Loucy (cell line): ENCODE measurements at regions not wholly inside any gene's neighbourhood (a gene's known extent, or its start where the extent isn't known, plus 50 kb on each side); places are given as distances from the start of the nearest gene placed in this dataset.

Experiments used
- H2AFZ ChIP-seq: fragments of 200-600 bp; sonication (generic); 2 replicates; pipeline ENCODE4 v1.6.0; 2016; ENCODE audit warnings: antibody characterized with exemption, mild to moderate bottlenecking, low read length, moderate library complexity
- H3F3A ChIP-seq: fragments of 200-600 bp; 2 replicates; pipeline ENCODE4 v1.6.0; 2016; ENCODE audit warnings: antibody characterized with exemption, low read depth, mild to moderate bottlenecking
- H3K27me3 ChIP-seq: fragments of 200-600 bp; sonication (generic); 2 replicates; pipeline ENCODE4 v1.6.1; 2014; ENCODE audit warnings: low read length, mild to moderate bottlenecking; ENCODE audit not compliant: insufficient read depth, poor library complexity, severe bottlenecking
- H3K36me3 ChIP-seq: fragments of 200-600 bp; sonication (generic); 2 replicates; pipeline ENCODE4 v1.6.1; 2016; ENCODE audit warnings: low read length; ENCODE audit not compliant: insufficient read depth
- H3K4me1 ChIP-seq: fragments of 200-600 bp; sonication (generic); 2 replicates; pipeline ENCODE4 v1.5.1; 2014; ENCODE audit warnings: low read length, mild to moderate bottlenecking; ENCODE audit not compliant: insufficient read depth, poor library complexity, severe bottlenecking
- H3K4me2 ChIP-seq: fragments of 200-600 bp; sonication (generic); 2 replicates; pipeline ENCODE4 v1.6.0; 2014; ENCODE audit warnings: antibody characterized with exemption, low read length, low read depth, mild to moderate bottlenecking; ENCODE audit not compliant: poor library complexity, severe bottlenecking
- H3K4me3 ChIP-seq: fragments of 200-600 bp; sonication (generic); 2 replicates; pipeline ENCODE4 v1.5.1; 2014; ENCODE audit warnings: low read length, mild to moderate bottlenecking, mixed read lengths; ENCODE audit not compliant: poor library complexity, severe bottlenecking
- H3K79me2 ChIP-seq: fragments of 200-600 bp; sonication (generic); 2 replicates; pipeline ENCODE4 v1.6.1; 2014; ENCODE audit warnings: low read length; ENCODE audit not compliant: insufficient read depth
- H3K9ac ChIP-seq: fragments of 200-600 bp; sonication (generic); 2 replicates; pipeline ENCODE4 v1.6.0; 2014; ENCODE audit warnings: mild to moderate bottlenecking, low read depth, low read length, moderate library complexity; ENCODE audit not compliant: poor library complexity, severe bottlenecking
- H3K9me2 ChIP-seq: fragments of 200-600 bp; sonication (generic); replicated peaks from 2 replicates; pipeline ENCODE4 v1.6.1; 2016; ENCODE audit warnings: low read depth, low read length, mixed read lengths
- H3K9me3 ChIP-seq: fragments of 200-600 bp; sonication (generic); 2 replicates; pipeline ENCODE4 v1.6.1; 2014; ENCODE audit warnings: mild to moderate bottlenecking, antibody characterized with exemption, low read length, low read depth; ENCODE audit not compliant: insufficient read depth
- H4K20me1 ChIP-seq: fragments of 200-600 bp; sonication (generic); 2 replicates; pipeline ENCODE4 v1.6.0; 2014; ENCODE audit warnings: antibody characterized with exemption, low read length, mild to moderate bottlenecking; ENCODE audit not compliant: insufficient read depth, poor library complexity, severe bottlenecking
- CTCF ChIP-seq: fragments of 200-600 bp; sonication (generic); conservative IDR thresholded peaks from 2 replicates; pipeline ENCODE4 v1.5.1; 2014; ENCODE audit warnings: mild to moderate bottlenecking, antibody characterized with exemption, low read length
- EZH2phosphoT487 ChIP-seq: fragments of 200-600 bp; IDR thresholded peaks from 2 replicates; pipeline ENCODE4 v1.6.1; 2018; ENCODE audit warnings: antibody characterized with exemption, mild to moderate bottlenecking, moderate library complexity, borderline replicate concordance

GRCh38 chr10:78438907-78439809 lies 405.5 kb downstream of the RPS24 start:
- Histone ChIP-seq H3K9me2 (no peaks in the 10 kb centered on the region), H4K20me1 (no peaks in the 10 kb centered on the region), H3K27me3 (no peaks in the 10 kb centered on the region), H3K4me2 (no peak overlapping the region), H3K9ac (no peak overlapping the region), H3K79me2 (no peaks in the 10 kb centered on the region), H3K4me1 (peaks cover 22% of the 10 kb centered on the region), H3K9me3 (no peaks in the 10 kb centered on the region), H3F3A (no peaks in the 10 kb centered on the region), H3K36me3 (no peaks in the 10 kb centered on the region), H2AFZ (no peak overlapping the region), H3K4me3 (no peak overlapping the region)
- TF ChIP-seq EZH2phosphoT487: no peak
- 0 out of 2 replicates have a peak, but pooled peaks have one; percentile 8 for TF ChIP-seq CTCF

GRCh38 chr10:78441010-78441409 lies 407.3 kb downstream of the RPS24 start:
- H3K4me1 ChIP-seq: peaks cover 14% of the 10 kb centered on the region

GRCh38 chr10:78441694-78442093 lies 408.0 kb downstream of the RPS24 start:
- H3K36me3 ChIP-seq: no peaks in the 10 kb centered on the region
- peaks cover 14% of the 10 kb centered on the region for H3K4me1 ChIP-seq
- no peaks in the 10 kb centered on the region for H3K79me2 ChIP-seq
- H3F3A ChIP-seq: no peaks in the 10 kb centered on the region
- no peak overlapping the region for H3K4me3 ChIP-seq
- no peaks in the 10 kb centered on the region for H3K9me3 ChIP-seq
- H3K4me2 ChIP-seq: no peak overlapping the region
- no peaks in the 10 kb centered on the region for H3K27me3 ChIP-seq
- no peak overlapping the region for H2AFZ ChIP-seq
- no peak for TF ChIP-seq EZH2phosphoT487
- no peak for TF ChIP-seq CTCF
- no peaks in the 10 kb centered on the region for H4K20me1 ChIP-seq
- no peaks in the 10 kb centered on the region for H3K9me2 ChIP-seq
- no peak overlapping the region for H3K9ac ChIP-seq

More at GRCh38 chr10:78441010-78441409, 407.3 kb downstream of the RPS24 start:
- H3K4me3 ChIP-seq: no peak overlapping the region
- H3K4me2 ChIP-seq: no peak overlapping the region
- H3K9me3 ChIP-seq: no peaks in the 10 kb centered on the region
- no peak overlapping the region for H3K9ac ChIP-seq
- no peaks in the 10 kb centered on the region for H4K20me1 ChIP-seq
- no peak overlapping the region for H2AFZ ChIP-seq
- no peaks in the 10 kb centered on the region for H3K36me3 ChIP-seq
- no peaks in the 10 kb centered on the region for H3K79me2 ChIP-seq
- no peaks in the 10 kb centered on the region for H3K27me3 ChIP-seq
- H3F3A ChIP-seq: no peaks in the 10 kb centered on the region
- no peaks in the 10 kb centered on the region for H3K9me2 ChIP-seq
- no peak for TF ChIP-seq EZH2phosphoT487
- no peak for TF ChIP-seq CTCF
